SHP77 (cell line): ENCODE measurements at regions not wholly inside any gene's neighbourhood (a gene's known extent, or its start where the extent isn't known, plus 50 kb on each side); places are given as distances from the start of the nearest gene placed in this dataset.

Experiments used
- DNase-seq, 2 experiments: peaks; one replicate each; lab custom pipeline; 2025; lab: John Stamatoyannopoulos, UW

DNA sequence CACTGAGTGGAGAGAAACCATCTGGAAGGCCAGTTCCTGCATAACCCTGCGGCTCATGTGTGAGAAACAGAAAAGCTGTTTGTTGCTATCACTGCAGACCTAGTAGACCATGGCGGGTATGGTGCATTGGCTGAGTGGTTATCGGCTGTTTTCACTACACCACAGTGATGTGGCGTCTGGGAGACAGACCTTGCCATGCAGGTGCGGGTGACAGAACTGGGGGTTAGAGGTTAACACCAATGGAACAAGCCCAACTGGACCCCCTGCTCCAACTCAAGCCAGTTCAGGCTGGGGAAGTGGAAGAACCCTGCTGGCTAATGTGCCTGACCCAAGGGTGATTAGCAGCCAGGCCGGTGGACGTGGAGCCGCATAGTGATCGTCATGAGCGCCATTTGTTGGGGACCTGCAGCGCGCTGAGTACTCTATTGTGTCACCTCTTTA lies 91.9 kb downstream of the IRF8 start:
- DNase-seq, result no peak

DNA sequence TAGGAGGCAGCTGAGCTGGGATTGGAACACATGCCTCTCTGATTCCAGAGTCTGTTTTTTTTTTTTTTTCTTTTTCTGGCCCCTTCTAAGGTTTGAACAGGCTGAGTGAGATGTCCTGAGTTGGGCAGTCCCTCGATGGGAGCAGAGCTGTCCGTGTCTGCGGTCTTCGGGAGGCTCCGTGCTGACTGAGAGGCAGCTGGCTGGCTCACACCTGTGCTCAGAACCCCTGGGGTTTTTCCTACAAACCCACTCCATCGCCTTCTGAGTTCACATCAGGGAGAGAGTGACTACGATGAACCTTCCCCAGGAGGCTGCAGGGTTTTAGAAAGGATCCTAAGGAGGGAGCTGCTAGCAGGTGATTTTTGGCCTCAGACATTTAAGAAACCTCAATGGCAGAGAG lies 92.5 kb downstream of the IRF8 start:
- DNase-seq, result no peak

DNA sequence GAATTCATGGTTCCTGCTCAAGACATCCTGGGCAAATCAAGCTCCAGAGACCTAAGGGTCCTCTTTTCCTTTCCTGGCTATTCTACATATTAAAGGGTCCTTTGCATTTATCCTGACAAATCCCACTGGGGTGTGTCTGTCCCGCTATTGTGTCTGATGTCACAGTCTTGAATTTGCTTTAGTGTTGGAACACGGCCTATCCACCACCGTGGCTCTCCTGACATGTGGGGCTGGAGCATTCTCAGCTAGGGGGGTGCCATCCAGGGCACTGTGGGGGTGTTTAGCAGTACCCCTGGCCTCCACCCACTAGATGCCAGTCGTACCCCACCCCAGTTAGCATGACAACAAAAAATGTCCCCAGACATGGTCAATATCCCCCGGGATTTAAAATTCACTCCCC lies 92.9 kb downstream of the IRF8 start:
- DNase-seq, result no peak

DNA sequence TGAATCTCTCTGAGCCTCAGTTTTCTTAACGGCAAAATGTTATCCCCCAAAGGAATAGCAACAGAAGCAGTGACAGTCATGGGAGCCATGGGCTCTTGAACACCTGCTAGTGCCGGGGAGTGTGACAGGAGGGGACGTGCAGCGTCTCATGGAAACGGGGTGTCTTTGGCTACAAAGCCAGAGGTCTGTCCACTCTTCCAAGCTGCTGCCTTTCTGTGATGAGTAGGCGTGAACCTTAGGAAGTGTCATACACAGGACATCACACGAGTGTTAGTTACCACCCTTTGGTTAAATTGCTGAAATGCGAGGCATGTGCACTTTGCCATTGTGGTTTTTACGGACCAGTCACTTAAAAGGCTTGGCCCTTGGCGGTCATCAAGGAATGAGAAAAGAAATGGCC lies 93.4 kb downstream of the IRF8 start:
- no peak for DNase-seq

DNA sequence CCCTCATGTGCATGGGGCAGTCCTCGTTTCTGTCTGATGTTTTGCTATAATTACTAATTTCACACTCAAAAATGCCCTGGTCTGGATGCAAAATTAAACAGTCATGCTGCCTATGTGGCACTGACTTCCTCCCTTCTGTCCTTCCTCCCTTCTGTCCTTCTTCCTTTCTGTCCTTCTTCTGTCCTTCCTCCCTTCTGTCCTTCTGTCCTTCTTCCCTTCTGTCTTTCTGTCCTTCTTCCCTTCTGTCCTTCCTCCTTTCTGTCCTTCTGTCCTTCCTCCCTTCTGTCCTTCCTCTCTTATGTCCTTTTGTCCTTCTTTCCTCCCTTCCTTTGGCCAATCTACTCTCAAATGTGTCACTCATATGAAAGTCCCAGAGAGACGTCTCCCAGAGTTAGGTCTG lies 93.8 kb downstream of the IRF8 start:
- DNase-seq, result no peak

DNA sequence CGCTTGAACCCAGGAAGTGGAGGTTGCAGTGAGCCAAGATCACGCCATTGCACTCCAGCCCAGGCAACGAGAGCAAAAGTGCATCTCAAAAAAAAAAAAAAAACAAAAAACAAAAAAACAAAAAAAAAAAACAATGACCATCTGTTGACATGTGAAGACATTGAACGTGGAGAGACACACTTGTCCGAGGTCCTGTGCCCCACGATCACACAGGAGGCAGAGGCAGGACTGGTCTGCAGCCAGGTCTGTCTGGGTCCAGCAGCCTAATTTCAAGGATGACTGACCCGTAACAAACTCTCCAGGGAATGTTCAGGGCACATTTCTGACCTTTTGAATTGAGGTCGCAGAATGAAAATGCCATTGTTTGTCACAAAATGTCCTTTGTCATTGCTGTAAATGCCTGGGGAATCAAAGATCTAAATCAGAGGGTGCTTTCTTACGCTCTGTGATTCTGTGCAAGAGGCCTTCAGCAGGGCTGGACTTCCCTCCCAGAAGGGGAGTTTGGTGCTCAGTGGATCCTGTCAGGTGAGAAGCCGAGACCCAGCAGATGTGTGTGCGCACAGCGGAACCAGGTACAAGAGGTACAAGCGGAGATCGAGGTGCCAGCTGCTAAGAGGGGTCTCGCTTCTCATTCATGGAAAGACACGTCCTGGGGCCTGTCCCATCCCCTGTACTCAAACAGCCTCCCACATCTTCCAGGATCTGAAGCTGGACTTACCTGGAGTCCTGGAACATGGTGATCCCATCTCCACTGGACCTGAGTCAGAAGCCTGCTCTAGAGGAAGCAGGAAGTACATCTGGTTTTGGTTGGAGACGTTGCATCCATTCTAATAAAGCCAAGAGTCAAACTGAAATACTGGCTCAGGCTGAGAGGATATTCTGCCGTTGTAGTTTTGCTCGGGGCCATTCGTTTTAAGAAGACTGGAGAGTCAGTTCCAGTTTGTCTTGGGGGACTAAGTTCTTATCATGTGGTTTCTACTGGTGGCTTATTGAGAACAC lies 95.8 kb downstream of the IRF8 start:
- DNase-seq, result no peak

DNA sequence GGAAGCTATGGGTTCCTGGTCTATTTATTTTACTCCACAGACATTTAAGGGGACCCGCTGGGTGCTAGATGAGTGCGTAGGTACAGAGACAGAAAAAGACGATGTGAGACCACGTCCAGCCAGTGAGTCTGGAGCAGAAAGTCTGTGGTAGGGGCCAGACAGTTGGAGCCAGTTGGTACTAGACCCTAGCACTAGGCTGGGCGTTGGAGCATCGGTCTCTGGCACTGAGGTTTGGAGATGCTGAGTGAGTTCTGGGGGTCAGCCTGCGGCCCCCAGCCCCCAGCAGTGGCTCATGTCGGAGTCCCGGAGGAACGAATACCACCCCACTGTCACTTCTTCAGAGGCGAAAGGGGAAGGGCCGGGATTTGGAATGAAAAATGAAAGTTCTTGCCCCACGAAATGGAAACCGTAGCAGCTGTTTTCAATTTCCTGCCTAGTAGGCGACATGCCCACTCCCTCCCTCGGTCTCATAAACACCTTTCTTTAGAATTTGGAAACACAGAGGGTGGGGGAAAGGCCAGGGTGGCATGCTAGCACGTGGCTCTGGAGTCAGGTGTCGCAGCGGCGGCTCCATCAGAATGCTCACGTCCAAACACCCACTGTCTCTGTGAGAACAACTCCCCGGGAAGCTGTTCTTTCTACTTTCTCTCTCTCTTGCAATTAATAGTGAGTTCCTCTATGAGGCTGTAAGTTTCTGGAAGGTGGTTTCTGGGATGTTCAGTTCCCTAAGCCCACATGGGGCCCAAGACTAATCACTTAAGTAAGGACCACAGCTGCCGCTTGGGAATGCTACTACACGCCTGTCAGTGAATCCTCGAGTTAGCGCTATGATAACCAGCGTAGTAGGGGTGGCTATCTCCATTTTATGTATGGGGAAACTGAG lies 96.8 kb downstream of the IRF8 start:
- no peak for DNase-seq

DNA sequence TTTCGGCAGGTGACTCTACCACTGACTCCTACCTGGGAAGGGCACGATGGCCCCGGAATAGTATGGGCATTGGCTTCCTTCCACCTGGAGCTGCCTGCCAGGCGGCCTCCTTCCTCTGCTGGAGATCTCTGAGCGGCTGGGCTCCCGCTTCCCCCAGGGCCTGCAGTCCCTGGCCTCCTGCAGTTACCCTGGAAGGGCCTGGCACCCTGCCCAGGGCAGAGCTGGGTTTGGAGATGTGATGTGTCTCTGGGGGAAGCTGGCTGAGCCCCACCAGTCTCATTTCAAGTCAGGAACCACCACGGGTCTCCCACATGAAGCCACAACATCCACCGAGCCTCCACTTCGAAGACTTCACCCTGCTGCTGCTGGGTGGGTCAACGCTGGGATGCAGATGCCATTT lies 97.9 kb downstream of the IRF8 start:
- no peak for DNase-seq

DNA sequence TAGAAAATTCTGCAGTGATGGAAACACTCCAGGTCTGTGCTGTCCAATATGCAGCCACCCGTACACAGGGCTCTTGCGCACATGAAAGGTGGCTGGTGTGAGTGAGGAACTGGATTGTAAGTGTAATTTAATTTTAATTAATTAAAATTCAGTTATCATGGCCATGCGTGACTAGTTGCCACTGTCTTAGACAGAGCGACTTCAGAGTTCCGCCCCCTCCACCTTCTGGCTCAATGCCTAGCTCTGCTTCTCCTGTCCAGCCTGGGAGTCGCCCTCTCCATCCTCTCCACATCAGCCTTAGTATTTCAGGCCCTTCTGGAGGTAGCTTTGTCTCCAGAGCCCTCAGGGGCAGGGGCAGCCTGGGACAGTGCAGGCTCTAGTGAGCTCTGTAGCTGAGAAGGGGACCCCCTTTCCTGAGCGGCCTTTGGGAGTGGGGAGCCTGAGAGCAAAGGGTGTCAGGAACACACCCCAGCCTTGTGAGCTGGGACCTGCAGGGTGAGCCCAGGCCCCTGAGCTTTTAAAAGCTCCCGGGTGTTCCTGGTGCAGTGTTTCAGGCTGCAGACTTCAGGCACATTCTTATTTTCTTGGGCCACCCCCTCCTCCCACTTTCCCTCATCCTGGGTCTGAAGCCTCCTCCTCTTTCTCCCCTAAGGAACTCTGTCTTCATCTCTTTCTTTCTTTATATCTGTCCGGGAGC lies 99.4 kb downstream of the IRF8 start:
- DNase-seq, result no peak

DNA sequence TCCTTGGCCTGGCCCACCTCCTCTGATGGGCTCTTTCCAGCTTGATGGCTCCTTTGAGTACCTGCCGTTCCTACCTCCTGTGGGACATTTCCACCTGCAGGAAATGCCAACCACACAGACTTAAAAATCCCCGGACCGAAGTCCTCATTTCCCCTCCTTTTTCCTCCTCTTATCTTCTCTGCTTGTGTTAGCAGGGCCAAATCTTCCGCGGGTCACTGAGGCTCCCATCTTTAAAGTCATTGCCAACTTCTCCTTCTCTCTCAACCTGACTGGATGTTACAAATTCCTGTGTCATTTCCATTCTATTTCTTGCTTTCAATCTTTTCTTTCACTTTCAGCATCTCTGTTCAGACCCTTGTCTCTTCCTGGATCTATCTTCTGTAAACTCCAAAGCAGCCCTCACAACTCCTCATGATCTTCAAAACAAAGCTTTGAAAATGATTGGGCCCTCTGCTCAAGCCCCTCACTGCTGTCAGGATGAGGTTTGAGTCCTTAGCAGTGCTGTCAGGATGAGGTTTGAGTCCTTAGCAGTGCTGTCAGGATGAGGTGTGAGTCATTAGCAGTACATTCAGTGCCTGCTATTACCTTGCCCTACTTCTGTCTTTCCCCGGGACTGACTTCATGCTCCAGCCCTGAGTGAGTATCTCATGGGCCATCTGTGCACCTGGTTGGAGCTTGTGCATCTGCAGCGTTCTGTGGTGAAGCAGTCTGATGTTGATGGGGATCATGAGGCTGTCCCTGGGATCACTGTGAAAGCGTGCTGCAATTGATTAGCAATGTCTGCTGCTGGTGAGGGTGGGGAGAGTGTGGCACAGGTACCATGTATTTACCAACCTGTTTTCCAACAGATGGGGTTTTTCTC lies 100.1 kb downstream of the IRF8 start:
- no peak for DNase-seq

DNA sequence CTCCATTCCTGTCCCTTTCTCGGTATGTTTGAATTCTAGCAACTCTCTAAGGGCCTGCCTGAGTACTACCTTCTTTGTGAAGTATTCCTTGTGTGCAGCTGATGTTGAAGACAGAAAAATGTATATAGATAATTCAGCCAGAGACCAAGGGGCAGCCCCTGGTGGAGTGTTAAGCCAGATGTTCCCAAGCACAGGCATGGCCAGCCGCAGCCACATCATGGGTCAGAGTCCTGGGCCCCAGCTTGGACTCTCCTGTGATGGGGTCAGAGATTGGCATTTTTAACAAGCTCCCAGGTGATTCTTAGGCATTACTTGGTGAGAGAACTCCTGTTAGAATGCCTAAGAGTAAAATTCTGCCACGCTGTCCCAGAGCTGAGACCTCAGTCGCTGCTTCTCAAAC lies 100.8 kb downstream of the IRF8 start:
- no peak for DNase-seq

DNA sequence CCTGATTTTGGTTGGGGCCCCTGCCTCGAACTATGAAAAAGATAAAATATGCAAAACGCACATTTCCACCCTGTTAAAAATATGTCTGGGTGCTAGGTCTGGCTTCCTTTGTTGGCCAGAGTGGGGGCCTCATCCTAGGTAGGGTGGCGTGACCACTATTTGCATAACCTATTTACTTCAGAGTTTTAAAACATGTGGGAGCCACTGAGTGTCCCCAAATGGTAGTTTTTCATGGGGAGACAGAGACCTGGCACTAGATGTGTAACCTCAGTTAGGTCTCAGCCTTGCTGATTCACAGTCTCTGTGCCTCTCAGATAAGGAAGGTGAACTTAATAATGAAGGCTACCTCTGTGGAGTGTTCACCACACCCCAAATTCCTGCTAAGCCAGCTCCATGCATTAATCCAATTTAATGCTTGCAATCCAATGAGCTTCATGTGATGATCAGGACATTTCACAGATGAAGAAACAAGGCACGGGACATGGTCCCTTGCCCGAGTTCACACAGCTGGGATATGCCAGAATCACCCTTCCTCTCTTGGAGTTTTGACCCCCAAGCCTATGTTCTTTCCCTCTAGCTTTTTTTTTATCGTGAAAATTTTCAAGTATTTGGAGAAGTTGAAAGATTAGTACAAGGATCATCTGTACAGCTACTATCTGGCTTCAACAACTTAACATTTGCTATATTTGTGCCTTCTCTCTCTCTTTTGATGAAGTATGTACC lies 103.4 kb downstream of the IRF8 start:
- DNase-seq, result no peak

DNA sequence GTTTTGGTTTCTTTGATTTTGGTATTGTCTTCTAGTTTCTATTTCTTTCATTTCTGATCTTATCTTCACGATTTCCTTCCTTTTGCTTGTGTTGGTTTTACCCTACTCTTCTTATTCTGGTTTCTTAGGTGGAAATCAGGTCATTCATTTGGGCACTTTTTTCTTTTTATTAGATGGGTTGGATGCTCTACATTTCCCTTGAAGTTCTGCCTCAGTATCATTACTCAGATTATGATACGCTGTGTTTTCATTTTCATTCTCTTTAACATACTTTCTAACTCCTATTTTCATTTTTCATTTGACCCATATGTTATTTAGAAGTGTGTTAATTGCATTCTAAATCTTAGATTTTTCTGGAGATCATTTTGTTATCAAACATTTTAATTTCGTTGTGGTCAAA lies 108.6 kb downstream of the IRF8 start:
- DNase-seq, result no peak

DNA sequence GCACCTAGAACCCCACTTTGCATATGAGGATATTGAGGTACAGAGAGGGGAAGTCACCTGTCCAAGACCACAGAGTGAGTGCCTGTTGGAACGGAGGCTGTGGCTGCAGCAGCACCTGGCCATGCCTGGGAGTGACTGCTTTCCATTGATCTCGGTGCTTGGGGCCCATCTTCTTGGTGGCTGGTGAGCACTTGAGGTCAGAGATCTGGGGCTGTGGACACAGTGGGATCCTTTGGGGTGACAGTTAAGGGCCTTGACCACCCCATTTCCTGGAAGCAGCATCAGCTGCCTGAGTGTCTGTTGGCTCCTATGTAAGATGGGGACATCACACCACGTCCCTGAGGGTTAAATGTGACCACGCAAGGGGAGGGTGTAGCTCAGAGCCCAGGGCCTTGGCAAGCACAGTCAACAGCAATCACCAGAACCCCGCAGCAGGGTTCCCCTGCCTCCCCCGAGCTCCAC lies 111.7 kb downstream of the IRF8 start:
- DNase-seq, result no peak

DNA sequence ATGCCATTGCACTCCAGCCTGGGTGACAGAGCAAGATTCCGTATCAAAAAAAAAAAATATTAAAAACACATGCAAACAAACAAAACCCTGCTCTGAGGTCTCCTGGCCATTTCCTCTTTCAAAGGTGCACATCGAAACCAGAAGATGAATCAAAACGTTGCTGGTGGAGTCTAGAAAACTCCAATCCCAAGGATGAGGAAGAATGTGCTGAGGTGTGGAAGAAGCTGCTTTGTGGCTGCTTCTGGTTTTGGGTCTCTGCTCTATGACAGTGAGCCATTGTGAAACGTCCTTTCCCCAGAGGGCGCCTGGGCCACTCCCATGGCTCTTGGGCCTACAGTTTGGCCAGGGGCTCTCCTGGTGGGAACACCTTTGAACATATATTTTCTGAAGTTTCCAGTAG lies 112.6 kb downstream of the IRF8 start:
- no peak for DNase-seq

DNA sequence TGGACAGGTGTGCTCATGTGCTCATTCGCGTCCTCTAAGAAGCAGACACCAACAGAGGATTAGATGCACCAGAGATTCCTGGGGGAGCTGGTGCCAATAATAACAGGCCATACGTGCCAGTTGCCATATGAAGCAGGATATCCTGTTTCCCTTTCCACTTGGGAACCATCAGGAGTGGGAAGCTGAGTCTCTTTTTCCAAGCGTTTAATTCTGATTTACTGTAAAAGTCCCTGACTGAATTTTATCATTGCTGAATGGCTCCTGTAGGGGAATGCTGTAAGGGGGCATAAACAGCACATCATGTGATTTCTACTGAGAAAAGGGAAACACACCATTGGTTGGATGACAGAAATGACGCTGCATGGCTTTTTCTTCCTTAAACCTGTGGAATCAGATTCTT lies 113.3 kb downstream of the IRF8 start:
- DNase-seq, result no peak

DNA sequence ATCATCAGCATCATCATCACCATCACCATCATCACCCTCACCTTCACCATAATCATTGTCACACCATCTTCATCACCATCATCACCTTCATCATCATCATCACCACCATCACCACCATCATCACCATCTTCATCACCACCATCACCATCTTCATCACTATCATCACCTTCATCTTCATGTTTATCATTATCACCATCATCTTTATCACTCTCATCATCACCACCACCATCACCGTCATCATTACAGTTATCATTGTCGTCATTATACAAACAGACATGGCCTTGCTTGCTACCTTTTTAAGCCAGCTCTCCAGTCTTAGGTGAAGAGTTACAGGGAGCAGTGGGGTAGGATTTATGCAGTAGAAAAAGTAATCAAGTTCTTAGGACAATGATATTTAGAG lies 114.9 kb downstream of the IRF8 start:
- DNase-seq, result no peak

DNA sequence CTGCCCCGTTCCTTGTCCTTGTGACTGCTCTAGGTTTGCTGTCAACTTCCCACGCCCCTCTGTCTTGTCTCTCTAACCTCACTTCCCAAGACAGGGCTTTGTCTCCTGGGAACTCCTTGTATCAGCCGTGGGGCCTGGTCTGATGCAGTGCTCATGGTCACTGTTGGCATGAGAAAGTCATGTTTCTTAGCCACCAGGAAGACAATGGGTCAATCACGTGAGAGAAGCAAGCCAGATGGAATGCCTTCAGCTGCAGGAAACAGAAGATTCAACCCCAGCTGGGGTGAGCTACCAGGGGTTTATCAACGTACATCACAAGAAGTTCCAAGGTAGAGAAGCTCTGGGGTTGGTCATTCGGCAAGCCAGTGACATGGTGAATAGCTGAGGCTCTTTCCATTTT lies 116.6 kb downstream of the IRF8 start:
- no peak for DNase-seq

DNA sequence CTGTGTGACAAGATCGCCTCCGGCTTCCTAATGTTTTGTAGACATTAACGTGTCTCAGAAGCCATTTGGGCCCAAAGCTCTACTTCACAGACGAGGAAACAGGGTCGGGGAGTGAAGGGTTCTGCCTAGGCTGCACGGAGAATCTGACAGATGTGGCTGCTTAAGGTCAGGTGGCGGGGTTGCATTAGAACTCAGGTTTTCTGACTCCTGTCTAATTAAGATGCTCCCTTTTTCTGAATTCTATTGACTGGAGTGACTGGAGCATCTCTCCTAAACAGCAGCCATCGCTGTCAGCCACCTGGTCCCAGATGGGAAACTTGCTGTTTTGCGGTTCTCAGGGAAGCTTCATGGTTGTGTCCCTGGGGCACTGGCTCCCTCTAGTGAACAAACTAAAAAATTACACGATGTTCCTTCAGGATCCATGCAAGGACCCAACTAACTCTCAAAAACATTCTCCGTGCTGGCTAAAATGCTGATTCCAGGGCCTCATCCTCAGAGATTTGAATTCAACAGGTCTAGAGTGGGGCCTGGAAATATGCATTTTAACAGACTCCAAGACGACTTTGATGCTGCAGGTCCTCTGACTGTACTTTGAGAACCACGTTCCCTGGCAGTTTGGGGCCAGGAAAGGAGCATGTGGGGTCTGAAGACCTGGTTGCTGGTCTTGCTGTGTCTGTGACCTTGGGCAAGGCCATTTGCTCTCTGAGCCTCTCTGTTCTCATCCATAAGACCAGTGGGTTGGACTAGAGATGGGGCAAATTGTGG lies 117.4 kb downstream of the IRF8 start:
- peak; percentile 58 to 62 for DNase-seq

DNA sequence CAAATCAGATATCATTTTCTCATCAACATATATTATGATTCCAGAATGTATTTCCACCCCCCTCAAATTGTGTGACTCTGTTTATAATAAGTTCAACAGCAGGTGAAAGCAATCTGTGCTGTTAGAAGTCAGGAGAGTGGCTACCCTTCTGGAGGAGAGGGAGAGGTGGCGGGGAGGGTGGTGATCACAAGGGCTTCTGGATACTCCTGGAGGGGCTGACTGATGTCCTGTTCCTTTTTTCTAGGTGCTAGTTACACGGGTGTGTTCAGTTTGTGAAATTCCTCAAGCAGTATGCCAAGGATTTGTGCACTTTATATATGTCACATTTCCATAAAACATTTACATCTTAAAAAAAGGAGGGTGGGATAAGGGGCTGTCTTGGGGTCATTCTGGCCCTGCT lies 119.1 kb downstream of the IRF8 start:
- DNase-seq, result no peak
